NCI-H345 (cell line): ENCODE measurements at regions not wholly inside any gene's neighbourhood (a gene's known extent, or its start where the extent isn't known, plus 50 kb on each side); places are given as distances from the start of the nearest gene placed in this dataset.

Experiments
- DNase-seq: peaks from one replicate; lab custom pipeline; 2025; lab: John Stamatoyannopoulos, UW

DNA sequence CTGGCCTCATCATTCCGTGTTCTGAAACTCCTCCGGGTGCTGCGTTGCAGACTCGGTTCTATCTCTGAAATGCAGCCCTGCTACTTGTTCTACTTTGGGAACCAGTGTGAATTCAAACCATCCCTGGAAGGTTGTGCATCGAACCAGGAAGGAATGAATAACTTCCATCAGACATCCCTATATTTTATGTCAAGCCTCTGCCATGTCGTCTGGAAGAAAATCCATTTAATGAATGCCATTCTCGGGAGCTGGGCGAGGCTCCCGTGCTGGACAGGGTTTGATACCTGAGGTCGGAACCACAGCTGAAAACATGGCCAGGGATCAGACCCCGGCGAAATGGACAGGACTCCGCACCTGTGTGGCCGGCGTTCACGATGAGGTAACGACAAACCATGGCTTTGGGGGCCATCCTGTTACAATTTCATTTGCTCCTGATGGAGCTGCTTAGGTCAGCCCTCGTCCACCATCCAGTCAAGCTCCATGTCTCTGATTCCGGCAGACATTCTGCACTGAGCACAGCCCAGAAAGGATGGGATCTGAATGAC is 821.6 kb downstream of the GALR1 start:
- DNase-seq, result no peak

- no peak for DNase-seq
These were observed 822.1 kb downstream of the GALR1 start for GRCh38 chr18:78071776-78072175.

- no peak for DNase-seq
These were observed 822.7 kb downstream of the GALR1 start for GRCh38 chr18:78072375-78072774.

- DNase-seq, result peak; percentile 39
These were observed 823.6 kb downstream of the GALR1 start for GRCh38 chr18:78073275-78073674.

GRCh38 chr18:78074400-78075020 is 824.9 kb downstream of the GALR1 start:
- DNase-seq, result no peak

GRCh38 chr18:78080081-78080480 is 830.4 kb downstream of the GALR1 start:
- DNase-seq, result no peak

DNA sequence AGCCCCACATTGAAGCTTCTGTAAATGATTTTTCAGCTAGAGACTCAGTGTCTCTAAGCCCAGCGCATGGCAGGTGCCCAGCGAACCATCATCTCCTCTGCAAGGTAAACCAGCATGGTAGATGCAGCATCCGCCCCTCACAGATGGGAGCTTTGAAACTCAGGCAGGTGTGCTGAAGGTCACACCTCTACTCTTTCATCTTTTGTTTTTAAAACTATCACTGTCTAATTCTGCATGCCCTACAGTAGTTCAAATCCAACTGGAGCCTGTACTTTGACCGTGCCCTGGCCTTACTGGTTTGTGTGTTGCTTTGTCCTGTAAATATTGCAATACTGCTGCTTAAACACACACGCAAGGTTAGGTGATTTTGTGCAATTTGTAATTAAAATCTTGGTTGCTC is 831.1 kb downstream of the GALR1 start:
- peak; percentile 36 for DNase-seq

DNA sequence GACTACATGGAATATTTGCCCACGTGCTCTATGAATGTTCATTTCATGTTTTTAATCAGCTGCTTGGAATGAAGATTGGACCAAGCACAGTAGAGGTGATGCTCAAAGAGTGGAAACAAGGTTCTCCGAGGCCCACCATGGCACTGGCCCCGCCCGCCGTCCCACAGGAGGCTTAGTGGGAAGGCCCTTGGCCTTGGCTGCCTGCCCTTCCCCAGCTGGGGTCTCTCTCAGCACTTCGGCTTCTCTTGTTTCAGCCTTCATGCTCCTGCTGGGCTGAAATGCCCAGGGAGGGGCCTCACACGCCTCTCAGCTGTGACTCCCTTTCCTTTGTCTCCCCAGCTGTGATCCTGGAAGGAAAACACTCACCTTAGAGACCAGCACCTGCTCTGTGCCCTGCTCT is 833.2 kb downstream of the GALR1 start:
- peak; percentile 93 for DNase-seq

DNA sequence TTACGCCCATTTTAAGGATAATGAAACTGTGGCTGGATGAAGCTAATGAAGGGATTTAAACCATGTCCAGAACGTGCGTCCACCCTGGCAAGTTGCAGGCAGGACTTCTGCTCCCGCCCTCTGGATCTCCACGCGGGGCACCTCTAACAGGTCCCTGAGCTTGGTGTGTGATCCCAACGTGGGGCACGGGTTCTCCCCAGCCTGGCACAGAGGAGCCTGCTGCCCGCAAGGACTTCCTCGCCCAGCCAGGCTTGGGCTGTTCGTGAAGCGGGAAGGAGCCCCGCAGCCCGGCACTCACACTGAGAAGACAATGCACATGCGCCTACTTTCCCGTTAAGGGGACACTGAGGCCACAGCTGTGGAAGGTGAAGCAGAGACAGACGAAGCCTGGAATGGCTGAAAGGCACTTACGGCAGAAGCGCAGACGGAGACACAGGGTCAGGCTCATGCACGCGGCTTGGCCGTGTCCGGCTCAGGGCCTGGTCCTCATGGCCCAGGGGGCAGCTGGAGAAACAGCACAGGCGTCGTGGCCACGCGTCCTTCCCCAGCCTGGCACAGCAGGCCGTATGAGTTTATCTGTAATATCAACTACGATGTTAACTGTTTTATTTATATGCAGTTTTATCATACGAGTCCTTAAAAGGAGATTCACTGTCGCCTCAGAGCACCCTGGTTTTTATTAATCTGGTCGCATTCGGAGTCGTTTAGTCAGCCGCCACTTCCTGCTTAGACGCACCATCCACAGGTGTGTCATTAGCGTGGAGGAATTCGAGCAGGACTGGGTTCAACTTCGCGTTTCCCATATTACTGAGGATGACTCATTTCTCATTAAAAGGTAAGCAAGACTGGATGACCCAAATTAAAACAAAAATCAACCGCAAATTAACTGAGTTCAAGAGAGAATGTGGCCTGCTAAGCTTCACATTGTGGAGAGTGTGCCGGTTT is 835.9 kb downstream of the GALR1 start:
- DNase-seq, result no peak

GRCh38 chr18:78086931-78087330 is 837.3 kb downstream of the GALR1 start:
- no peak for DNase-seq

DNA sequence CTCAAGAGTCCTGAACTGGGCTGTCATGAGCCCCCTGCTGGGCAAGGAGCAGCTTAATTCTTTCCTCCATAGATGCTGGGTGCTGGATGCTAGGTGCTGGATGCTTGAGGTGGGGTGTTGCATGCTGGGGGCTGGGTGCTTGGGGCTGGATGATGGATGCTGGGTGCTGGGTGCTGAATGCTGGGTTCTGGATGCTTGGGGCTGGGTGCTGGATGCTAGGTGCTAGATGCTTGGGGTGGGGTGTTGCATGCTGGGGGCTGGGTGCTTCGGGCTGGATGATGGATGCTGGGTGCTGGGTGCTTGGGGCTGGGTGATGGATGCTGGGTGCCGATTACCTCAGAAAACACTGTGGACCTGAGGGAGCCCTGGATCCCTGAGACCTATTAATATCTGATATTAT is 837.7 kb downstream of the GALR1 start:
- DNase-seq, result no peak

DNA sequence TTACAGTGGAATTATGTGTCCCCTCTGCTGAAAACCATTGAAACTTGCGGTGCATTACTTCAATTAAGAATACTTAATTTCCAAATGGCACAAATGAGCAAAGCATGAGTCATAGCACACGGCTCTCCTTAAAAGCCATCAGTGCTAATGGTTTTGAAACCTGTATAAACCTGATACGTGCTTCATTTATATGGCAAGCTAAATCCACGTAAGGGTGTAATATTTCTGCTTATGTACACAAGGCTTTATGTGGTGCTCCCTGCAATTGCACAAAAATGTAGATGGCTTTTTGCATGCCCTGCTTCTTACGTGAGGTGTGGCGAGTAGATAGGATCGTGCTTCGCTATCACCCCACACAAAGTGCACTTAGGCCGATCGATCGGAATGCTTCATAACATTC is 840.9 kb downstream of the GALR1 start:
- DNase-seq, result peak; percentile 41

GRCh38 chr18:78092901-78093300 is 843.3 kb downstream of the GALR1 start:
- no peak for DNase-seq

DNA sequence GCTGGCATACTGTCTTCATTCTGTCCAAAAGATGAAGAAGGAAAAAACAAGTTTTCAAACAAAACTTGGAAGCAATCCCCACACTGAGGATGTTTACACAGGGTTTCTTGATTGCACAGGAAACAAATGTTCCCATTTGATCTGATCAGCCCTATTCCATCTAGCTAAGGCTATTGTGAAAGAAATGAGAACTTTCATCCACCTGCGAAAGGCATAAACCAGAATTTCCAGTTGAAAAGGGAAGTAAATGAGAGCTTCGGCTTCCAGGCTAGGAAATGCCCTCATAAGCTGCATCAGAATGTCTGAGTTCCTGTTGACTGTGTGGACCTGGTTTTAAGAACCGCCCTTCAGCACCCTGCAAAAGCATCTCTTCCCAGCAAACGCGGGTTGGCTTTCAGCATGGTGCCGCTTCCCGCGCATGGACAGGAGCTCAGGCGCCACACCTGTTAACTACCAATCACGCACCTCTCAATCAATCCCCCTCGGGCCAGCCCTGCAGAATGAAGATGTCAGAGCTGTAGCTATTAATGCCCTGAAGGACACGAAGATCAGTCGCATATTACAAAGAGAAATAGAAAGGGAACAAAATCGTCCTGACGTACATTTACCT is 850.4 kb downstream of the GALR1 start:
- DNase-seq, result no peak

DNA sequence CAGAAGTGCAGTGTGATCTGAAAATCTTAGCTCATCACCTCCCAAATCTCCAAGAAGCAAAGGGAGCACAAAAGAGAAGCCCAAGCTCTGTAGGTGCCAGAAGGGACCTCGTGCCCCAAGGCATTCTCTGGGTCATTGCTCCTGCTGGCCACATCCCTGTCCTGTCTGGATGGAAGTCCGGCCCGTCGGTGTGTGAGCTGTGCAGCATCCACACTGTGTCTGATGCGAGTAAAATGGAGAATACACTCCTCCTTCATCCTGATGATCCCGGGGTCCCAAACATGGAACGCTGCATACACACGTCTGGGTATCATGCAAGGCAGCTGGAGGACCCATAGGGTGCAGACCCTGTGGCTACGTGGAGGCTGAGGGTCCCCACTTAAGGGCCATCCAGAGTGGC is 851.4 kb downstream of the GALR1 start:
- DNase-seq, result no peak

- no peak for DNase-seq
These were observed 852.5 kb downstream of the GALR1 start for GRCh38 chr18:78102135-78102534.

DNA sequence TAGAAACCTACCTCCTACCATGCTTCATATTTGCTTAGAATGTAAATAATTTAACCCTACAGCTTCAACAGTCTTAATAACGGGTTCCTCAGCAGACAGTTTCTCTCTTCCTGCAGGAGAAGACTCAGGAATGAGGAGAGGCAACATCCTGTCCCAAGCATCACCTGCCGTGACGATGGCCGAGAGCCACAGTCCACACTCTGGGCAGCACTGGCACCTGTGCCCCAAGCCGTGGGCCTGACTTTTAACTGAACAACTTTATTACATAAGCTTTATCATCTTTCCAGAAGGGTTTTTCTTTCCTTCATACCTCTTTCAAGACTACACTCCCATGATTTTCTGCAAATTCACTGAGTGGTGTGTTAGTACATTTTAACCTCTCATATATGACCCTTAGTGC is 856.0 kb downstream of the GALR1 start:
- DNase-seq, result no peak

GRCh38 chr18:78106946-78107345 is 857.3 kb downstream of the GALR1 start:
- DNase-seq, result no peak

DNA sequence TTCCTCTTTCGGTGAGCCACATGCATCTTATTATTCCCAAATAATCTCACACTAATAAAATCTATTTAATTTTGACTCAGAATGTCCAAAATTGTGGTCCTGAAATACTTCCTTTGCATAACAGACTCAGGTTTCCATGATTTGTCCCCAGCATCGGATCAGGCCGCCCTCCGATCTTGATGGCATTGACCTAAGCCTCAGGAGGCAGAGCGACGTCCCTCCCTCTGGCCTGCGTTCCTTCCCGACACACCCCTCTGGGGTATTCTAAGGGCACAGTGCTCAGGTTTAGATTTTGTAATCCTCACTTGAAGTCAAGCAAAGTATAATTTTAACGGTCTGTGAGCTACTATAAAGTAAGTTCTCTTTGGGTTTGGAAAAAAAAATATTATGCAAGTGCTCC is 857.7 kb downstream of the GALR1 start:
- no peak for DNase-seq

- DNase-seq, result no peak
These were observed 858.9 kb downstream of the GALR1 start for GRCh38 chr18:78108554-78108953.

DNA sequence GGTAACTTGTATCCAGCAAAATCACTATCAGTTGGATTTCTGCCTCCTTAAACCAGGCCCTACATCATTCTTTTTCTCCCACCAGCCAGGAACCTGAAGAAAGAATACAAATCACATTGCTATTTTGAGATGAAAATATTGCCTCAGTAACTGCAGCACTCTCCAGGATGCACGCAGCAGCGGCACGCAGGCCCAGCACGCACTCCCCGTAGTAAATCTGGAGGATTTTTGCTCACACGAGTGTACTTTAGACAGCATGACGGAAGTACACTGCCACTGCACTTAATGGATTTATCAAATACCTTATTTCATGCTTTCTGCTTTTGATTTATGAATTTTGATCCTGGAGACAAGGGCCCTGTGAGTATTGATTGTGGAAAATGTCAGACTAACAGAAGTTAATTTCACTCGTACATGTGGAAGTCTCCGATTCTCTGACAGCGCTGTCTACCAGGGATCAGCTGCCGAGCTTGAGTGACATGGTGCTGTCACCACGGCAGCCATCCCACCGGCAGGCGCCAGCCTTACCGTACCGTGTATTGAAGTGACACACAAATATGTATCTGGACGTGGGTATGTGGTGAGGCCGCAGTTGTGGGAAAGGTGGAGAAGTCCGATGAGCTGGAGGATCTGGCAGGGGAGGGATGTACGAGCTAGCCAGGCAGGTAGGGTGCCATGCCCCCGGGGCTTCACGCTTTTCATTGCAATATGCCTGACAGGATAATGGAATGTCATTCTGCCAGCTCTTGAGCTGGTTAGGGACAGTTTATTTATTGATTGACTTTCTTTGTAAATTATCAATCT is 863.7 kb downstream of the GALR1 start:
- no peak for DNase-seq

- DNase-seq, result no peak
These were observed 864.2 kb downstream of the GALR1 start for GRCh38 chr18:78113940-78114251.
